ENCODE measurements at regions not wholly inside any gene's neighbourhood (a gene's known extent, or its start where the extent isn't known, plus 50 kb on each side); places are given as distances from the start of the nearest gene placed in this dataset.
A peak's percentile ranks its signal among the peaks of the same experiment; 100 is the strongest.
"Not testable (repeated sequence)": the region's sequence is repeated elsewhere in the genome, so short reads cannot be mapped to it uniquely, and the experiment has no call there.

DNA sequence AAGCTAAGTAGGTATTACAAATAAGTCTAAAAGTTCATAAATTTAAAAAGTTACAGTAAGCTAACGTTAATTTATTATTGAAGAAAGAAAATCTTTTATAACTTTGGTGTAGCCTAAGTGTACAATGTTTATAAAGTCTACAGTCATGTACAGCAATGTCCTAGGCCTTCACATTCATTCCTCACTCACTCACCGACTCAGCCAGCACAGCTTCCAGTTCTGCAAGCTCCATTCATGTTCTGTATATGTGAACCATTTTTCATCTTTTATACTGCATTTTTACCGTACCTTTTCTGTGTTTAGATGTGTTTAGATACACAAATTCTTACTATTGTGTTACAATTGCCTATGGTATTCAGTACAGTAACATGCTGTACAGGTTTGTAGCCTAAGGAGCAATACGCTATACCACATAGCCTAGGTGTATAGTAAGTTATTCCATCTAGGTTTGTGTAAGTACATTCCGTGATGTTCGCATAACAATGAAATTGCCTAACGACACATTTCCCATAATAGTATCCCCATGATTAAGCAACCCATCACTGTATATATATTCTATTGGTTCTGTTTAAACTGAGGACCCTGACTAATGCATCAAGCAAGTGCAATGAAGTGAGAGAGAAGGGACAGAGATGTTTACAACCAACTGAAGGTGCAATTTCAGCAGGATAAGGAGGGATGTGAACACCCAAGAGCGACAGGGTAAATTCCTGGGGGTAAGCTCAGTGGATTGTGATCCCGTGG lies 88.9 kb upstream of the TRIO start:
- DNase-seq = no peak

DNA sequence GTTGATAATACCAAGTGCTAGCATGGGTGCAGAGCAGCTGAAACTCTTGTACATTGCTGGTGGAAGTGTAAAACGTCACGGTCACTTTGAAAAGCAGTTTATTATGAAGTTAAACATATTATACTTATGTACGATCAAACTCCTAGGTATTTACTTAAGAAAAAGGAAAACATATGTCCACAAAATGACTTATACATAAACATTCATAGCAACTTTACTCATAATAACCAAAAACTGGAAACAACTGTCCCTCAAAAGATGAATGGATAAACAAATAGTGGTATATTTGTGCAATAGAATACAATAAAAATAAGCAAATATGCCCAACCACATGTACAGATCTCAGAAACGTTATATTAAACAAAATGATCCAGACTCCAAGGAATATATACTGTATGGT lies 92.3 kb upstream of the TRIO start:
- DNase-seq = no peak

DNA sequence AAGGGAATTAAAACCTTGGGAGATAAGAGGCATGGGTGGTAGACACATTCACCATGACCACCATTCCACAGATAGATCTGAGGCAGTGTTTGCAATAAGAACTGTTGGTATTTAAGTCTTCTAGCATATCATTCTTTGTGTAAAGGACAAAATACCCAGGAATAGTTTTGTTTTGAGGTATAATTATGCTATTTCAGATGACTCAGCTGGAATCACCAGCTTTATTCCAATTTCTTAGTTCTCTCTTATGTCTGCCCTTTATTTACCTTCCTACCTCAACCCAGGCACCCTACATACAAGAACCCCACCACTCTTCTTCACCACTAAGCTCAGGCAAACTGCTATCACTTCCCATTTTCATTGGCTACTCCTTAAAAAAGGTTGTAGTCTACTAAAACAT lies 94.7 kb upstream of the TRIO start:
- no peak for DNase-seq

DNA sequence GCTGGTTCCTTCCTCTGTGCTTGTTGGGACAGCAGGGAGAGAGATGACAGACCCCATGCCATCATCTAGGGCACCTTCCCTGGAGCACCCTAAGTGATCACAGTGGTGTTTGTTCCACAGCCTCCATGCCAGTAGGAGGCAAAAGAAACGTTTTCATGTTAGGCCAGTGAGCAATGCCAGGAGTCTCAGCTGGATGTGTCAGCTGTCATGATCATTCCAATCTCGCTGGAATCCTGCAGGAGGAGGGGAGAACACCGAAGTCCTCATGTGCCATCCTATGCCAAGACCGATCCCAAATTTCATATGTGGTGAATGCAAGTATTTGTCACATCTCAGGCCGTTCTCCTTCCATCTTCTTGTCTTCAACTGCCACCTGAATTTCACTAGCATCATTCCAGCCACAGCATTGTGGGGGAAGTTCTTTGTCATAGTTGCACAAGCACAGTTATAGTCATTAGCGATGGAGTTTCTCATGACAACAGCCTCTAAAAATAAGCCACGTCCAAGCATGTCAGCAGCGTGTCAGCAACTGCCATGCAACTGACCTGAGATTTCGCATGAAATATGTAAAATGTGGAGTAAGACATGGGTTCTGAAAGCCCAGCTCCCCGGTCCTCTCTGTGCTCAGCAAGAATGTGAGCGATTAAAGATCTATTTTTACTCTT lies 97.2 kb upstream of the DNAH5 start:
- DNase-seq = no peak

DNA sequence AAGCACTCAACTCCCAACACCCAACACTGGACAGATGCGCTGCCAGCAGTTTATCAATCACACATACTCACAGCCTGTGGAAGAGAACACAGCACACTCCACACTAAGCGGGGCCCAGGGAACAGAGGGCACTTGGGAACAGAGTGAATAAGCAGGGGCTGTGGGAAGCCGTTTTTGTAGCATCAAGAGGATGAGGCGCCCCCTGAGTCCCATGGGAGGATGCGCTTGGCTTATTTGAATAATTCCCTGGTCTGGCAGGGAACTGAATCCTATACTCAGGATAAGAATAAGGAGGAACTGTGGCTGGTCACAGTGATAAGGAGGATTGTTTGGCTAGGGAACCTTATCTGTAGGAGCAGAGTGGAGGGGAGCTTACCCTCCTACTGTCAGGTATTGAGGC lies 96.1 kb upstream of the DNAH5 start:
- no peak for DNase-seq

DNA sequence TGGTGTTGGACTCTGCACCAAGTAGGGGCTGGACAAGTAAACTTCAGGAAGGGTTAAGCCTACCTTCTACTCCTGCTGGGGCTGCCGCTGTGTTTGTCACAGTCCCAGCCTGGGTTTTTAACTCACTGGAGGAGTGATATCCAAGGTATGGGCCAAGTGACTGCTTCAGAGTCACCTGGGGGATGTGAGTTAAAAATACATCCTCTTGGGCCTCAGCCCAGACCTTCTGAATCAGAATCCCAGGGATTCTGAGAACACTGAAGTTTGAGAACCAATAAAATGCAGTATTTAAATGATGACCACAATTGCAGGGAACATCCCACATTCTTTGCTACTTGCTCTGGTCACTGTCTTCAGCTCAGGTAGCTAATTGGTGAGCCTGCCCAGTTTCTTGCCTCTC lies 95.1 kb upstream of the DNAH5 start:
- DNase-seq = no peak

DNA sequence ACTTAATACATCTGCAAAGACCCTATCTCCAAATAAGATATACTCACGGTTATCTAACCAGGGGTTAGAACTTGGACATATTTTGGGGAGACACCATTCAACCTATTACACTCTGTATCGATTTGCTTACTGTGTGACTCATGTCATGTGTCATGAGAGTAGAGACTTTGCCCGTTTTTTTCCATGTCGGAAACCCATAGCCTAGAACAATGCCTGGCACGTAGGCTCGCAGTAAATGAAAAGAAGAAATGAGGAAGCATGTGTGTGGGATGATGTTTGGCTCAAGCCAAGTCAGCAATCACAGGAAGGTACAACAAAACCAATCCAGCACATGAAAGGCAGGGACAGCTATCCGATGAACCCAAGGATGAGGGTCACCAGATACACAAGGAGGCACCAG lies 94.6 kb upstream of the DNAH5 start:
- no peak for DNase-seq

DNA sequence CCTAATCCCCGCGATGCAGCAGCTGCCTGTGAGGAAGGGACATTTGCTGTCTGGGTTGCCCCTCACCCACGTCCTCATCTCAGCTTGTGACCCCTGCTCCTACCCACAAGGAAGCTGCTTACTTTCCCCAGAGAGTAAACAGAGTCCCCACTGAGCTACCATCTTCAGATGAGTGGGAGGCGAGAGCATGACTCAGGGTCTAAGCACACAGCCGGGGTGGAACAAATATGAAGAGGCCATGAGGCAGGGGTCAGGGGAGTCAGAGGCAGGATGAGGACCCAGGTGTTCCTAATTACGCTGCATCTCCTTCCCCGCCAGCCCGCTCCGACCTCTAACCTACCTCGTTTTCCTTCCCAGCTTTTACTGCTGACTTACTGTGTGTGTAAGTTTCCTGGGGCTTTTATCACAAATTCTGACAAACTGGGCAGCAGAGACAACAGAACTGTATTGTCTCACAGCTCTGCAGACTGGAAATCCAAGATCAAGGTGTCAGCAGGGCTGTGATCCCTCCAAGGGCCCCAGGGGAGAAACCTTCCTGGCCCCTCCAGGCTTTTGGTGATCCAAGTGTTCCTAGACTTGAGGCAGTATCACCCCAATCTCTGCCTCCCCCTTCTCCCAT lies 94.0 kb upstream of the DNAH5 start:
- no peak for DNase-seq

DNA sequence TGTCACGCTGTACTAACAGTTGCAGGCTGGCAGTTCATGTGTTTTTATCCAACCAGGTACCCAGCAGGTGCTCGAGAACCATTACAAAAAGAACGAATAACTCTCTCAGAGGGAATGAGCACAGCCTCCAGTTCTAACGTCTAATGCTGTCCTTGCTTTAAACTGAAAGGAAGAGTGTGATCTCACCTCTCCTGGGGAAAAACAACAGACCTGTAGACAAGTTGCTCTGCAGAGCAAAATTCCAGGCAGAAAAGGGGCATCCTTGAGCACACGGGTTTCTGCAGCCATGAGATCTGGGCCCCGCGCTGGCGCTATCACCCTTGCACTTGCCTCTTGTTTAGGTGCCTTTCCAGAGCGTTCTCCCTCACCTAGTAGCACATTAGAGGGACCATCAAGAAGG lies 92.5 kb upstream of the DNAH5 start:
- DNase-seq = no peak

DNA sequence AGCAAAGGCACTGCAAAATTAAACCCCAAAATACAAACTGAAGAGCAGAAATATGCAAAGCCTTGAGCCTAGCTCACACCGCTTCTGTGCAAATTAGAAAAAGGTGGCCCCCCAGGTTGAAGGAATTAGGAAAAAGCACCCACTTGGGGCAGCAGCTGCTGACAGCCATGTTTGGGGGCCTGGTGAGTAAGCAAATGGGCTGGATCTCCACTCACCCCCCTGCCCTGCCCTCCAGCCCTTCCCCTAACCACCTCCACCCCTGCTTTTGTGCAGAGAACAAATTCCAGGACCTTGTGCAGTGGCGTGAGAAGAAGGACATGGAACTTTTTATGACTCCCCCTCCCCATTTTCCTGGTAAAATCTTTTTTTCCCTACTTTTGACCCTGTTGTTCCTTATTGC lies 92.0 kb upstream of the DNAH5 start:
- DNase-seq = no peak

DNA sequence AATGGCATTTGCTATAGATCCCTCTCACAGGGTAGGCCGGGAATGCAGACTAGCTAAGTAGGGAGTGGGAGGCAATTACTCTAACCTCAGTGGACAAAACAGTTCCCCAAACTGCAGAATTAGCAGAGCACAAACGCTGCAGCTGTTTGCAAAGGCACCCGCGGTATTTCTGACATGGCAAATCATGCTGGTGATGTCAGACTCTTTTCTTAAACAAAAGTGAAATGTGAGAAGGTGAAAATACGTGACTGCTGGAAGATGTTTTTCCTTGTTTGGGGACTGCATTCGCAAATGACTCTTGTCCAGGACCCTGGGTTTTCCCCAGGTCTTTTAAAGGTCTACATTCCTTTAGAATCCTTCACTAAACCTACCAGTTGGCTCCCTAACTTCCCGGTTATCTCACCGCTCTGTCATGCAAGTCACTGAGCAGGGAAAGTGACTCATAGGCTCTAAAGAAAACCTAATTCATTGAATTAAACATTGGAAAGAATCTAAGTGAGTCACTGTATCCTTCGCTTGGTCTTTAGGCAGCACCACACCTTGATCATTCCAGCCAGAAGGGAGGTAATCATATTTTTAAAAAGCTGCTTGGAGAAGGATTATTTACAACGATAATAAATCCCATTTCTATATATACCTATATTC lies 91.5 kb upstream of the DNAH5 start:
- DNase-seq = peak; percentile 8

DNA sequence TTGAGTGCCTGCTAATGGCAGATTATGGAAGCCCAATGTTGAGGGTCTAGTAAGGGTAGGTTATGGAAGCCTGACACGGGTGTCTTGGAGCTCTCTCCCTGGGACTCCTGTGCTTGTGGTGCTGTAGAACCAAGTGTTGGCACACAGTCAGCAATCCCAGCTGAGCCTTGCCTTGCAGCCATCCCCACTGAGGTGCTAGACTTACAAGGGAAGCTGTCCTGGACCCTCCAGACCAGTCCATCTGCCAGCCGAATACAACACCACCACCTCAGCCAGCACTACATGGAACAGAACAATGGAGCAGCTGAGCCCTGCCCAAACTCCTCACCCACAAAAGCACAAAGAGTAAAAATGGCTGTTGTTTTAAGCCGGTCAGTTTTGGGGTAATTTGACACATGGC lies 90.5 kb upstream of the DNAH5 start:
- no peak for DNase-seq

DNA sequence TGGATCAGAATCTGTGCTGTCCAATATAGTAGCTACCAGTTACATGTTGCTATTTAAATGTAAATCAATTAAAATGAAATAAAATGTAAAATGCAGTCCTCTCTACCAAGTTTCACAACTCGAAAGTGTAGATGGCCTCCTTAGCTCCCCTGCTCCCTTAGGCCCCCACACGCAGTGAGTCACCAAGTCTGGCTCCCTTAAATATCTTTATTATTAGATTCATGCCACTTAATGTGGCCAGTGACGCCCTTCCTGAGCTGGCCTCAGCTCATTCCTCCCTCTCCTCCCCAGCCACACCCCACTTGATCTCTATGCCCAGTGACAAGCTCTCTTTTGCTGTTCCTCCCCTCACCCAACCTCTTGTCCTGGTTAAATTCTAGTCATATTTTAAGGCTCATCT lies 88.4 kb upstream of the DNAH5 start:
- DNase-seq = no peak

DNA sequence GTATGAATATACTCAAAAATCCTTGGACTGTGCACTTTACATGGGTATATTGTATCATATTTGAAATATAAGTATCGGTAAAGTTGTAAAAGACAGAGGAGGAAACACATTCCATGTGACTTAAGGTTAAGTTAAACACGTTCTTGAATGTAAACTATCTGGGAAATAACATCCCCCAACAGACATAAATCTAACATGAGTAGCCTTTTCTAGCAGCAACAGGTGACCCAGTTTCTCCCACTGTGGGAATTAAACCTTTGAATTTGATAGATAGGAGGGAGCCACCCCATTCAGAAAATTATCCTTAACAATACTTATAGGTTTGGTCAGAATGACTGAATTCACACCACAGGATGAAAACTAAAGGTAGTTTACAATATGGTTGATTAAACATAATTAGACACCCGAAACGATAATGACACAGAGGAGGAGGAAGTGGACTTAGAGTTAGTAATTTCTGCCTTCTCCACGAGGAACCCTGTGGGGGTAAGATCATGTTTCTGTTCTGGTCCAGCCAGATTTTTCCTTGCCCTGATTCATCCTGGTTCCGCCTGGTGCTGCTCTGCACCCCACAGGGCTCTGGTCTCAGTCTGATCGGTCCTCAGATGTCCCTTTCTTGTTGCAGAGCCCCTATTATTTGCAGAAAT lies 84.6 kb upstream of the DNAH5 start:
- DNase-seq = no peak

DNA sequence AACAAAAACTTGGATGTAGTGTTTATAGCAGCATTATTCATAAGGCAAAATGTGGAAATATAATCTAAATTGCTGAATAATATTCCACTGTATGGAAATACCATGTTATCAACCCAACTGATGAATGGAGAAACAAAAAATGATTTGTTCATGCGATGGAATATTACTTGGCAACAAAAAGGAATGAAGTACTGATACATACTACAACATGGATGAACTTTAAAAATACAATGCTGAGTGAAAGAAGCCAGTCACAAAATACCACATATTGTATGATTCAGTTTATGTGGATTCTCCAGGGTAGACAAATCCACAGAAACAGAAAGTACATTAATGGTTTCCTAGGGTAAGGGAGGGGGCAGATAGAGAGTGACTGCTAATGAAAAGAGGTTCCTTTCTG lies 83.7 kb upstream of the DNAH5 start:
- DNase-seq = no peak

DNA sequence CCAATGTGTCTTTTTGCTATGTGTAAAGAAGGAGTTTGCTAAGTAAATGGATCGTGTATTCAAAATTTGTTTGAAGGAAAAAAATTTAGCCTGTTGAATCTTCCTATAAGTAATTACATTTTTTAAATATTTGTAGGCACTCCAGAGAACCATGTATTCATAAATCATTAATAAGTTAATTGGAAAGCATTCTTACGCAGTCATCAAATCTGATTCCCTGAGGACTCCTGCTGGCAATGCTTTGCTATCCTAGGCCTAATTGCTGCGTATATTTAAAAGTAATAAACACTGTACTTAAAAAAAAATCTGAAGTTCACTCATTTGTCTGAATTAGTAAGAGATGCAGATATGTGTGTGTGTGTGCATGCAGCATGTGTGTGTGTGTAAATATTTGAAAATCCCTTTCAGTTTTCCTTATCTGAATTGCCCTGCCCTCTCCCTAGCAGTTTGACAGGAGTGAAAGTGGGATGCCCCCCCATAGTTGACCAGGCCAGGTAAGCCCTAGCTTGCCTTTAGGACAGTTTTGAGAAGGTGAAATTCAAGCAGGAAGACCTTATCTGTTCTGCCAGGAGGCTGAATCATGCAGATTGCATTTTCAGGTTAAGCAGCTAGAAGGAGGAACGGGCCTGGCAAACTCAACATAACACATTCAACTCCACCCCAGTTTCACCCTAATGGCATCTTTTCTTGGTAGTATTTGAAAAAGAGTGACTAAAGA lies 81.2 kb upstream of the DNAH5 start:
- no peak for DNase-seq

DNA sequence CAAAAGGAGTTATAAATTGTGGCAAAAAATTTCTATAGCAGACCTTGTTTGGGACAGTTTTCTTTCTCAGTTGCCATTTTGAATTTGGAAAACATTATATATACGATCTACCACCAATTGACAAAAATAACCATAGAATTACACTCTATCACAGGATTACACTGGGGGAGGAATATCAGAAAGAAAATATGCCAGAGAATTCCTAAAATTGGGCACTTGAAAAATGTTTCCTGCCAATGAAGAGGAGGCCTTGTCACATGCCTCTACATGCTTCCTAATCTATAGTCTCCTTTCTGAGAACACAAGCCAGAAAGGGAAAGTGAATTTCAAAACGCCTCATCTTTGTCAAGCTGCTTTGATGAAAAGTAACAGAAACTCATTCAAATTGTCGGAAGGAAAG lies 78.5 kb upstream of the DNAH5 start:
- DNase-seq = no peak

DNA sequence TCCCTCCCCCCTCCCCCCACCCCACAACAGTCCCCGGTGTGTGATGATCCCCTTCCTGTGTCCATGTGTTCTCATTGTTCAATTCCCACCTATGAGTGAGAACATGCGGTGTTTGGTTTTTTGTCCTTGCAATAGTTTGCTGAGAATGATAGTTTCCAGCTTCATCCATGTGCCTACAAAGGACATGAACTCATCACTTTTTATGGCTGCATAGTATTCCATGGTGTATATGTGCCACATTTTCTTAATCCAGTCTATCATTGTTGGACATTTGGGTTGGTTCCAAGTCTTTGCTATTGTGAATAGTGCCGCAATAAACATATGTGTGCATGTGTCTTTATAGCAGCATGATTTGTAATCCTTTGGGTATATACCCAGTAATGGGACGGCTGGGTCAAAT lies 76.5 kb upstream of the DNAH5 start:
- DNase-seq = not testable (repeated sequence)

DNA sequence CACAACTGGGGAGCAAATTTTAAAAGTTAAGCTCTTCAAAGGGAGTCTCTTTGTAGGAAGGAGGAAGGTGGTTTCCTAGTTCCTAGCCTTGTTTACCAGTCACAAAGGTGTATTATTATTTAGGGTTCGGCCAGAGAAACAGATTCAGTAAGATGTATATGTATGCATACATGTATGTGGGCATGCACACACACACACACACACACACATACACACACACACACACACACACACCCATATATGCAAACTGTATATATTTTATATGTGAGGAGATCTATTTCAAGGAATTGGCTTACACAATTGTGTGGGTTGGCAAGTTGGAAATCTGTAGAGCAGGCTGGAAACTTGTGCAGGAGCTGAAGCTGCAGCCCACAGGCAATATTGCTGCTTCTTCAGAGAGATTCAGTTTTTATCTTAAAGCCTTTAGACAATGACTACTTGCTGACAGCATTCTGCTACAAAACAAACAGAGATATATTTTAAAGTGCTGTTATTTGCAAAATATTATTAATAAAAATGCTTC lies 75.3 kb upstream of the DNAH5 start:
- DNase-seq = no peak

DNA sequence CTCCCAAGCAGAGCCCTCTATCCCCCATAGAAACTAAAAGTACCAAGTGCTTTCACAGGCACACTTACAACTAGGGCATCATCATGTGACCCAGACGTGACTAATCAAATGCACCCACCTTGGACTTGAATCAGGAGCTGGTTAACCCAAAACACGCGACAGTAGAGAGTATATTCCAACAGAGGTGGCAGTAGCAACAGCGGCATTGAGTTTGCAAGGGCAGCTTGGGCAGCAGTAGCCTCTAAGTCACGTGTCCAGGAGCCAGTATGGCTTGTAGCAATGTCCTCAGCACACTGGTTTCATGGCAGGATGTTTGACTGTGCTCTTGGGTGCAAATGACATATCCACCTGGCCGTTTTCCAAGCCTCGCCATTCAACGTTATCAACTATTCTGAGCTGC lies 73.4 kb upstream of the DNAH5 start:
- DNase-seq = no peak

DNA sequence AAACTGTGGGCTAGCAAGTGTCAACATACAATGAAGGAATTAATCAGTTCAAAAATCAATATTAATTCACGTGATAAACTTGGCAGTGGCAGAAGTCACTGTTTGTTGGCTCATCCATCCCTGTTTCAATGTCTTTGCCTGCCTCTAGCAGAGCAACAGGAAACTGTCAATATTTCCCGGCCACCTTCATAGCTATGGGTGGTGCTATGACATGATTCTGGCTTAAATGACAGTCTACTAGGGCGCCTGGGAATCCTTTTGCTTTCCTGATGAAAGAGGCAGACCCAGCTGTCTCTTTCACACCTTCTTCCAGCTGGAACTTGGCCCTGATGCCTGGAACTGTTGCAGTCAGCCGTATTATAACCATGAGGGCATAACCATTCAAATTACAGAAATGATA lies 72.1 kb upstream of the DNAH5 start:
- DNase-seq = no peak

Data from NCI-H2227 treated with DMSO at 0.1 percent for 48 hours (cell line).